Nephron (organoid): ENCODE measurements at regions not wholly inside any gene's neighbourhood (a gene's known extent, or its start where the extent isn't known, plus 50 kb on each side); places are given as distances from the start of the nearest gene placed in this dataset.

Experiments
- H3K27ac Mint-ChIP-seq, 3 experiments: 2 replicates each; pipeline ENCODE4 v1.8.0; 2020; ENCODE audit warnings: mixed read lengths in 3 of 3, mild to moderate bottlenecking in 2 of 3, moderate library complexity in 1 of 3
- H3K27me3 Mint-ChIP-seq: 2 replicates; pipeline ENCODE4 v1.8.0; 2021; ENCODE audit warnings: low read depth, mild to moderate bottlenecking, moderate library complexity, mixed read lengths
- H3K36me3 Mint-ChIP-seq: 2 replicates; pipeline ENCODE4 v1.8.0; 2020; ENCODE audit warnings: low read depth, mixed read lengths
- H3K4me1 Mint-ChIP-seq: 2 replicates; pipeline ENCODE4 v1.8.0; 2020; ENCODE audit warnings: mixed read lengths
- H3K4me3 Mint-ChIP-seq, 3 experiments: 2 replicates each; pipeline ENCODE4 v1.8.0; 2020; ENCODE audit warnings: mild to moderate bottlenecking in 3 of 3, mixed read lengths in 3 of 3, moderate library complexity in 2 of 3
- H3K9me3 Mint-ChIP-seq: 2 replicates; pipeline ENCODE4 v1.8.0; 2020; ENCODE audit warnings: mixed read lengths
- TF ChIP-seq, protein P1 (sequence below), 3 experiments: fragments of 200-600 bp; sonication (generic); IDR thresholded peaks; one replicate each; pipeline ENCODE4 v1.5.0; 2021; ENCODE audit warnings: antibody characterized with exemption in 3 of 3; ENCODE audit not compliant: unreplicated experiment in 3 of 3

DNA sequence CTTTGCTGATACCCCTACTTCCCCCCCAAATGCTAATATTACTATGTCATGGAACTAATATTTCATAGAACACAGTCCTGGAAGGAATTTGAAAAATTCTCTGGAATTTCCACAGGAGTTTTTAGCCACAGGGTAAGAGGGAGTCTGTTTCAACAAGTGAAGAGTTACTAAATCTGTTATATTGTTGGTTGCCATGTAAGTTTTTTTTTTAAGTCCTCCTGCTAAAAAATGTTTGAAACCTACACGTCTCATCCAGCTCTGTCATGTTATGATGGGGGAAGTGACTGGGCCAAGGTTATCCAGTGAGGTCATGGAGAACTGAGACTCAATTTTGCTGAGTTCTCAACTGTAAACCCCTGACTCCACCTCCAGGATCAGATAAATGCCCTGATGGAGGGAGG, 60.8 kb upstream of the USP24 start:
- Mint-ChIP-seq H3K36me3 (no peaks in the 10 kb centered on the region), H3K9me3 (peaks cover 3% of the 10 kb centered on the region), H3K4me1 (peaks cover 9% of the 10 kb centered on the region), H3K27ac (no peak overlapping the region), H3K4me3 (no peak overlapping the region), H3K27me3 (no peaks in the 10 kb centered on the region)
- TF ChIP-seq, protein P1, sequence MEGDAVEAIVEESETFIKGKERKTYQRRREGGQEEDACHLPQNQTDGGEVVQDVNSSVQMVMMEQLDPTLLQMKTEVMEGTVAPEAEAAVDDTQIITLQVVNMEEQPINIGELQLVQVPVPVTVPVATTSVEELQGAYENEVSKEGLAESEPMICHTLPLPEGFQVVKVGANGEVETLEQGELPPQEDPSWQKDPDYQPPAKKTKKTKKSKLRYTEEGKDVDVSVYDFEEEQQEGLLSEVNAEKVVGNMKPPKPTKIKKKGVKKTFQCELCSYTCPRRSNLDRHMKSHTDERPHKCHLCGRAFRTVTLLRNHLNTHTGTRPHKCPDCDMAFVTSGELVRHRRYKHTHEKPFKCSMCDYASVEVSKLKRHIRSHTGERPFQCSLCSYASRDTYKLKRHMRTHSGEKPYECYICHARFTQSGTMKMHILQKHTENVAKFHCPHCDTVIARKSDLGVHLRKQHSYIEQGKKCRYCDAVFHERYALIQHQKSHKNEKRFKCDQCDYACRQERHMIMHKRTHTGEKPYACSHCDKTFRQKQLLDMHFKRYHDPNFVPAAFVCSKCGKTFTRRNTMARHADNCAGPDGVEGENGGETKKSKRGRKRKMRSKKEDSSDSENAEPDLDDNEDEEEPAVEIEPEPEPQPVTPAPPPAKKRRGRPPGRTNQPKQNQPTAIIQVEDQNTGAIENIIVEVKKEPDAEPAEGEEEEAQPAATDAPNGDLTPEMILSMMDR (IDR thresholded peaks at IDR 0.05; ENCODE audit: unreplicated experiment in 3 of 3), result no peak

DNA sequence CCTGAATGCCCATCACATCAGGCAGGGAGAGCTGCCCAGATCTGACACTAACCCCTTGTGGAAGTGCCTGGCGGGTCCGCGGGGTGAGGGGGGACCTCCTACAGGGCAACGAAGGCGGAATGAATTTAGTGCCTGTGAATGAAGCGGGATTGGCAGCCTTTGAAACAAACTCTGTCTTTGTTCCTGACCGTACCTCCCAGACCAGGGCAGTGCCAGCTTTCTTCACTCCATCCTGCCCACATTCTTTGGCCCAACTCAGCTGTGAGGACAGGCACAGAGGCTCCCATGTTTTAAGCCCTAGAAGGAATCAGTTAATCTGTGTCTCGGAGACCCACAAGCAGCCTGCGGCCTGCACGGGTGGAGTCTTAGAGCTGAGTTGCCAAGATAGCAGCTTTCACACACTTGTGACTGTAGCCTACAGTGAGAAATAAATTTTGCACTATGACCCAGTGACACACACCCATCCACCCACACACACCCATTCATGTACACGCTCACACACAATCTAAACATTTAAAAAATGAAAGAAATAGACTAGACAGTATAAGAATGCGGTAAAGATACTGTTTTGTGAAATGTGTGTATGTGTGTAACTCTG, 60.1 kb upstream of the USP24 start:
- TF ChIP-seq, protein P1 (IDR thresholded peaks at IDR 0.05; ENCODE audit: unreplicated experiment in 3 of 3), result no peak
- Mint-ChIP-seq H3K36me3 (no peaks in the 10 kb centered on the region), H3K27ac (no peak overlapping the region), H3K4me3 (no peak overlapping the region), H3K27me3 (no peaks in the 10 kb centered on the region), H3K9me3 (peaks cover 5% of the 10 kb centered on the region), H3K4me1 (peaks cover 9% of the 10 kb centered on the region)

DNA sequence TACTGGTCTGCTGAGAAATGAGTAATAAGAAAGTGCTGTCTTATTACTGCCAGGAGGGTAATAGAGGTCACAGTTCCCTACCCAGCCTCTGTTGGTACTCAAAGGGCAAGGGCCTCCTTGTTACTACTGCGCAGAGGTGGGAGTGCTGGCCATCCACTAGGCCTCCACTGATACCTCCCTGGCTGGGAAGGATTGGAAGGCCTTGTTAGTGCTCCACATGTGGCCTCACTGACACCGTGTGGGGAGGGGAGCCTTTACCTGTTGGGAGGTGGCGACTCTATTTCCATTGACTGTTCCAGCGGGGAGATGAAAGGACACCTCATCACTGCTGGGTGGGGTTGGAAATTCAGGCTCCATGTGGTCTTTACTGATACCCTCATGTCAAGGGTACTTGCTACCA, 57.8 kb upstream of the USP24 start:
- Mint-ChIP-seq H3K9me3 (peaks cover 13% of the 10 kb centered on the region), H3K4me1 (peaks cover 9% of the 10 kb centered on the region), H3K27ac (no peak overlapping the region), H3K36me3 (peaks cover 4% of the 10 kb centered on the region), H3K4me3 (no peak overlapping the region), H3K27me3 (no peaks in the 10 kb centered on the region)
- TF ChIP-seq, protein P1 (IDR thresholded peaks at IDR 0.05; ENCODE audit: unreplicated experiment in 3 of 3), result no peak
